HG02798 (cell line): ENCODE measurements at regions not wholly inside any gene's neighbourhood (a gene's known extent, or its start where the extent isn't known, plus 50 kb on each side); places are given as distances from the start of the nearest gene placed in this dataset.

ENCODE experiments used
- ATAC-seq: cut with Tn5 transposase; IDR thresholded peaks from one replicate; pipeline ENCODE4 v1.9.1; 2021; ENCODE audit warnings: mild to moderate bottlenecking; ENCODE audit not compliant: unreplicated experiment, poor library complexity

- no peak for ATAC-seq
Measured at GRCh38 chr18:54531402-54532065, 59.5 kb upstream of the DYNAP start.

- ATAC-seq, result no peak
Measured at GRCh38 chr18:54532222-54532621, 58.8 kb upstream of the DYNAP start.

DNA sequence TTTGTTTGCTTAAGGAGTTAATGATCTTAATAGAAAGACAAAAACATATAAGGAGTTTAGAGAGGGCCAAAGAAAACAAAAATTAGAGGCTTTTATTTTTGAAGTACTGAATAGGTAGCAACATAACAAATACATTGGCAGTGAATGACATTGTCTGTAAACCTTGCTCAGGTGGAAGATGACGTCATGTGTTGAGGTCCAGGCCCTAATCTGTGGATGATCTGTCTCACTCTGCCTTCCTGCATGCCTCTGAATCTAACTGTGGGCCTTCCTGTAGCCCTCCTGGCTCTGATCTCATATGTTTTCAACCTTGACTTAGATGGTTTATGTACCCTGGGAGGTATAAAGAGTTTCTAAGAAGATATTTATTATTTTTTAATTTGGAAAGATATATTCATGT lies 58.1 kb upstream of the DYNAP start:
- no peak for ATAC-seq
